ENCODE measurements at regions not wholly inside any gene's neighbourhood (a gene's known extent, or its start where the extent isn't known, plus 50 kb on each side); places are given as distances from the start of the nearest gene placed in this dataset.

- Histone ChIP-seq H3K9me3 (no peaks in the 10 kb centered on the region), H3K4me3 (no peak overlapping the region), H3K36me3 (no peaks in the 10 kb centered on the region), H3K4me1 (no peaks in the 10 kb centered on the region), H3K27me3 (no peaks in the 10 kb centered on the region), H3K27ac (no peak overlapping the region)
- intact Hi-C loops (cut with DNase I) = no loop called here
- ATAC-seq (no peak), DNase-seq (no peak)
- no peak for TF ChIP-seq CTCF (IDR thresholded peaks at IDR 0.05)
These were observed 285.0 kb upstream of the ZMIZ1 start for GRCh38 chr10:78783753-78784152.

GRCh38 chr10:78784546-78784945 is 284.2 kb upstream of the ZMIZ1 start:
- no peak for ATAC-seq

DNA sequence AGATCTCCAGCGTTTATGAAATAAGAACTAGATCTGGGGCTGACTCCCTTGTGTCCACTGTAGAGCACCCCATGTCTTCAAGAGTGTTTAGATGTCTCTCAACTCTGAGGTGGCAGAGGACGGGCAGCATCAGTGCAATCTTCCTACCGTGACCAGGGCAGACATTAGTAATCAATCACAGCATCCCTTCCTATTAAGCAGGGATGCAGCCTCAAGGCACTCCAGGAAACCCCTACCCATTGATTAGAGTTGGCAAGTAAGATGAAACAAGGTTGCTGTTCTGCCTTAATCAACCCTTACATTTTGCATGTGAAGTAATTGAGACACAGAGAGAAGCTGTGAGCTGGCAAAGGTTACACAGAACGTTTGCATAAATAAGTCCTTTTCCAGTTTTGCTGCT is 283.7 kb upstream of the ZMIZ1 start:
- intact Hi-C loops (cut with DNase I) = no loop called here
- no peaks in the 10 kb centered on the region for H3K36me3 ChIP-seq
- no peaks in the 10 kb centered on the region for H3K9me3 ChIP-seq
- no peak for DNase-seq
- no peak overlapping the region for H3K4me3 ChIP-seq
- no peaks in the 10 kb centered on the region for H3K27me3 ChIP-seq
- no peak for TF ChIP-seq CTCF (IDR thresholded peaks at IDR 0.05)
- no peaks in the 10 kb centered on the region for H3K4me1 ChIP-seq
- no peak for ATAC-seq
- H3K27ac ChIP-seq = no peak overlapping the region

More at GRCh38 chr10:78784546-78784945, 284.2 kb upstream of the ZMIZ1 start:
- H3K36me3 ChIP-seq = no peaks in the 10 kb centered on the region
- H3K4me1 ChIP-seq = no peaks in the 10 kb centered on the region
- H3K9me3 ChIP-seq = no peaks in the 10 kb centered on the region
- intact Hi-C loops (cut with DNase I) = no loop called here
- no peaks in the 10 kb centered on the region for H3K27me3 ChIP-seq
- H3K27ac ChIP-seq = no peak overlapping the region
- peak in 1 of 4 donors; percentile 72 for DNase-seq
- H3K4me3 ChIP-seq = no peak overlapping the region
- no peak for TF ChIP-seq CTCF (IDR thresholded peaks at IDR 0.05)

DNA sequence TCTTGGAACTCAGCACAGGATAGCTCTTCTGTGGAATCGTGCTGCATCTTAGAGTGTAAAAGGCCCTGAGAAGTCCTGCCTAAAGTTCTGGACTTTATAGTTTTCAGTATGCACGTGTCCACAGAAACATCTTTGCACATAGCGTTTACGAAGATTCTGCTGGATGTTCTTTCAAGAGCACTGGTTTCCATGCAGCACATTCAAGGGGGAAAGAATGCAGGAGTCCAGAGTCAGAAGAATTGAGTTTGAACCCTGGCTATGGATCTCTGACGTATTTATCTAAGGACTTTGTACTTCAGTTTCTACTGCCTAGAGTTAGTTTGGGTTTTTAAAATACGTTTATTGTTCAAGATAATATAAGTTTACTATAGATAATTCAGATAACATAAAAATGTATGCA is 282.8 kb upstream of the ZMIZ1 start:
- Histone ChIP-seq H3K36me3 (no peaks in the 10 kb centered on the region), H3K4me3 (no peak overlapping the region), H3K9me3 (no peaks in the 10 kb centered on the region), H3K4me1 (no peaks in the 10 kb centered on the region), H3K27ac (no peak overlapping the region), H3K27me3 (no peaks in the 10 kb centered on the region)
- ATAC-seq (no peak), DNase-seq (no peak)
- intact Hi-C loops (cut with DNase I) = no loop called here
- TF ChIP-seq CTCF (IDR thresholded peaks at IDR 0.05) = no peak

DNA sequence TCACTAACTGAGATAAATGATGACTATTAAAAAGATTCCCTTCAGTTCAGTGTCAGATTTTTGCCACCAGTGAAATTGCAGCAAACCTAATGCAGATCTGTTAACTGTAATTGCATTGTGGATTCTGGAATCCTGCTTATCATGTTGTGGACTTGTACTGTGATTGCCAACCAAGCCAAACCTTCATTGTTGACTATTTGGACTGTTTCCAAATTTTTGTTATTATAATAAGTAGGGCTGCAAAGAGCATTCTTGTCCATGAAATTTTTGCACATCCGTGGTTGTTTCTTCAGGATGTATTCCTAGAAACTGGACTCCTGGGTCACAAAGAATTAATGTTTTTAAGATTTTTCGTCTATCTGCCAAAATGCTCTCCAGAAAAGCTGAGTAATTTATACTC is 281.6 kb upstream of the ZMIZ1 start:
- intact Hi-C loops (cut with DNase I) = no loop called here
- TF ChIP-seq CTCF (IDR thresholded peaks at IDR 0.05) = no peak
- no peak for DNase-seq

More for the DNA sequence above, 281.6 kb upstream of the ZMIZ1 start:
- Histone ChIP-seq H3K9me3 (no peaks in the 10 kb centered on the region), H3K4me1 (no peaks in the 10 kb centered on the region), H3K4me3 (no peak overlapping the region), H3K36me3 (no peaks in the 10 kb centered on the region), H3K27me3 (no peaks in the 10 kb centered on the region), H3K27ac (no peak overlapping the region)
- ATAC-seq = no peak

All from left lung (tissue), 4 donors.